ENCODE measurements at regions not wholly inside any gene's neighbourhood (a gene's known extent, or its start where the extent isn't known, plus 50 kb on each side); places are given as distances from the start of the nearest gene placed in this dataset.
A peak's percentile ranks its signal among the peaks of the same experiment; 100 is the strongest.
"Not testable (repeated sequence)": the region's sequence is repeated elsewhere in the genome, so short reads cannot be mapped to it uniquely, and the experiment has no call there.

- H3K4me3 ChIP-seq: no peak overlapping the region
- no peak for DNase-seq (ENCODE audit: low spot score in 2 of 2)
- no peaks in the 10 kb centered on the region for H3K9me3 ChIP-seq
- no peak overlapping the region for H3K27ac ChIP-seq
- no peaks in the 10 kb centered on the region for H3K4me1 ChIP-seq
- H3K27me3 ChIP-seq: no peaks in the 10 kb centered on the region
- no peaks in the 10 kb centered on the region for H3K36me3 ChIP-seq
- intact Hi-C loops (cut with DNase I; ENCODE audit: low total_unique reads): no loop called here
- no peak for TF ChIP-seq POLR2AphosphoS5 (IDR thresholded peaks at IDR 0.05)
- TF ChIP-seq, protein P1, sequence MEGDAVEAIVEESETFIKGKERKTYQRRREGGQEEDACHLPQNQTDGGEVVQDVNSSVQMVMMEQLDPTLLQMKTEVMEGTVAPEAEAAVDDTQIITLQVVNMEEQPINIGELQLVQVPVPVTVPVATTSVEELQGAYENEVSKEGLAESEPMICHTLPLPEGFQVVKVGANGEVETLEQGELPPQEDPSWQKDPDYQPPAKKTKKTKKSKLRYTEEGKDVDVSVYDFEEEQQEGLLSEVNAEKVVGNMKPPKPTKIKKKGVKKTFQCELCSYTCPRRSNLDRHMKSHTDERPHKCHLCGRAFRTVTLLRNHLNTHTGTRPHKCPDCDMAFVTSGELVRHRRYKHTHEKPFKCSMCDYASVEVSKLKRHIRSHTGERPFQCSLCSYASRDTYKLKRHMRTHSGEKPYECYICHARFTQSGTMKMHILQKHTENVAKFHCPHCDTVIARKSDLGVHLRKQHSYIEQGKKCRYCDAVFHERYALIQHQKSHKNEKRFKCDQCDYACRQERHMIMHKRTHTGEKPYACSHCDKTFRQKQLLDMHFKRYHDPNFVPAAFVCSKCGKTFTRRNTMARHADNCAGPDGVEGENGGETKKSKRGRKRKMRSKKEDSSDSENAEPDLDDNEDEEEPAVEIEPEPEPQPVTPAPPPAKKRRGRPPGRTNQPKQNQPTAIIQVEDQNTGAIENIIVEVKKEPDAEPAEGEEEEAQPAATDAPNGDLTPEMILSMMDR (IDR thresholded peaks at IDR 0.05): no peak
- TF ChIP-seq POLR2A (IDR thresholded peaks at IDR 0.05): no peak
Measured at GRCh38 chr3:144487011-144487410, 515.4 kb downstream of the DIPK2A start.

DNA sequence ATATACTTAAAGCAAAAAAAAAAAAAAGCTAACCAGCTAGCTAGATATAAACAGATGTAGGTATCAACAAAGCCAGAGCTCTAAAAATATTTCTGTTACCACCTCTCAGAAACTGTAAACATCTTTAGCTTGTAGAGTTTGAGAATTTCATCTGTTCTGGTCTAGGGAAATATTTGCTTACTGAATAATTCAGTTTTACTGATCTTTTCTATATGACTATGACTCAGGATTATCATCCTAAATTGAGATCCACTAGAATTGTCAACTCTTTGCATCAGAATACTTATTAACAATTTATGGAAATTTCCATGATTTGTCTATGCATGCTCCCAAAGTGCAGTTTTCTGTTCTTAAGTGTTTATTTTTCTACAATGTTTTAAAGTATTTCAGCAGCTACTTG lies 517.3 kb downstream of the DIPK2A start:
- DNase-seq (ENCODE audit: low spot score in 2 of 2): no peak
- intact Hi-C loops (cut with DNase I; ENCODE audit: low total_unique reads): no loop called here
- no peaks in the 10 kb centered on the region for H3K9me3 ChIP-seq
- no peaks in the 10 kb centered on the region for H3K36me3 ChIP-seq
- no peaks in the 10 kb centered on the region for H3K27me3 ChIP-seq
- no peak for TF ChIP-seq POLR2A (IDR thresholded peaks at IDR 0.05)
- no peak for TF ChIP-seq POLR2AphosphoS5 (IDR thresholded peaks at IDR 0.05)
- TF ChIP-seq, protein P1 (IDR thresholded peaks at IDR 0.05): no peak
- no peaks in the 10 kb centered on the region for H3K4me1 ChIP-seq
- no peak overlapping the region for H3K4me3 ChIP-seq
- H3K27ac ChIP-seq: no peak overlapping the region

- Histone ChIP-seq H3K27ac (no peak overlapping the region), H3K27me3 (no peaks in the 10 kb centered on the region), H3K4me3 (no peak overlapping the region), H3K36me3 (no peaks in the 10 kb centered on the region), H3K9me3 (no peaks in the 10 kb centered on the region), H3K4me1 (no peaks in the 10 kb centered on the region)
- no peak for DNase-seq (ENCODE audit: low spot score in 2 of 2)
- intact Hi-C loops (cut with DNase I; ENCODE audit: low total_unique reads): no loop called here
- TF ChIP-seq POLR2A (IDR thresholded peaks at IDR 0.05) (no peak), POLR2AphosphoS5 (IDR thresholded peaks at IDR 0.05) (no peak)
- TF ChIP-seq, protein P1 (IDR thresholded peaks at IDR 0.05): no peak
Measured at GRCh38 chr3:144491333-144491732, 519.7 kb downstream of the DIPK2A start.

DNA sequence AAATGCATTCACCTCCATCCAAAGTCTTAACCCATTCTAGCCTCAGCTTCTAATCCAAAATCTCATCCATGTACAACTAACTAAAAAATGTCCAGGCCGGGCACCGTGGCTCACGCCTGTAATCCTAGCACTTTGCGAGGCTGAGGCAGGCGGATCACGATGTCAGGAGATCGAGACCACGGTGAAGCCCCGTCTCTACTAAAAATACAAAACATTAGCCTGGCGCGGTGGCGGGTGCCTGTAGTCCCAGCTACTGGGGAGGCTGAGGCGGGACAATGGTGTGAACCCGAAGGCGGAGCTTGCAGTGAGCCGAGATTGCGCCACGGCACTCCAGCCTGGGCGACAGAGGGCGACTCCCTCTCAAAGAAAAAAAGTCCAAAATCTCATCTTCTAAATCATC lies 523.0 kb downstream of the DIPK2A start:
- H3K4me1 ChIP-seq; H3K4me3 ChIP-seq; DNase-seq (ENCODE audit: low spot score in 2 of 2); H3K9me3 ChIP-seq; intact Hi-C loops (cut with DNase I; ENCODE audit: low total_unique reads); H3K36me3 ChIP-seq; H3K27me3 ChIP-seq; H3K27ac ChIP-seq: not testable (repeated sequence)

DNA sequence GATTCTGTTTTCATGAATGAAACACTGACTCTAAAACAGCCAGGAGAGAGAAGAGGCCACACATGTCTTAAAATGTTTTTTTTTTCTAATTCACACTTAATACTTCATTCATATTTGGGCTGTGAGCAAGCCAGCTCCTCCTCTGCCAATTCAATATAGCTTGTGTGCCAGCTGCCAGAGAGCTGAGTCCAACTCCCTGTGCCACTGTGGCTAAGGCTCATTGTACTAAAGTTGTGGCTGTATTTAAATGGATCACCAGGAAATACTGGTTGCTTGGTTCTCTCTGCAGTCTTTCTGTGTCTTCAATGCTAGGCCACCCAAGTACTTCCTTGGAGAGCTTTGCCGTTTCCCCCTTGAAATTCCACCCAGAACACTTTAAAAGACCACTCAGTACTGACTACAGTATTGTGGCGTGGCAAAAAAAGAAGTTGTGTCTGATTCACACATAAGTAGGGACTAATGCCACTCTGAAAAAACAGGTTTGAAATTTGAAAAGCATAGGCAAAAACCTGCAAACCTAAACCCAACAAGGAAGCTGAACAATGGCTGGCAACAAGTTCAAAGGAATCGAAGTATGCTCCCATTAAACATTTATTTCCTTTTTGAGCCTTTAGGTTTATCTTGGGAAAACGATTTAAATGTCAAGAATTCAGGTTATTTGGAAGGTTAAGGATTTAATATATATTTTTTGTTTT lies 524.7 kb downstream of the DIPK2A start:
- Histone ChIP-seq H3K36me3 (no peaks in the 10 kb centered on the region), H3K27ac (peak overlapping the region in 1 of 2 donors; percentile 14), H3K4me3 (no peak overlapping the region), H3K4me1 (no peaks in the 10 kb centered on the region), H3K9me3 (no peaks in the 10 kb centered on the region), H3K27me3 (no peaks in the 10 kb centered on the region)
- intact Hi-C loops (cut with DNase I; ENCODE audit: low total_unique reads): no loop called here
- peak in 1 of 2 donors; percentile 47 for DNase-seq (ENCODE audit: low spot score in 2 of 2)
- TF ChIP-seq POLR2AphosphoS5 (IDR thresholded peaks at IDR 0.05) (no peak), POLR2A (IDR thresholded peaks at IDR 0.05) (no peak)
- TF ChIP-seq, protein P1 (IDR thresholded peaks at IDR 0.05): no peak

All from breast epithelium (tissue), 4 donors.